Osteoblast (primary cell): ENCODE measurements at regions not wholly inside any gene's neighbourhood (a gene's known extent, or its start where the extent isn't known, plus 50 kb on each side); places are given as distances from the start of the nearest gene placed in this dataset.
"Not testable (repeated sequence)": the region's sequence is repeated elsewhere in the genome, so short reads cannot be mapped to it uniquely, and the experiment has no call there.

ENCODE experiments used
- DNase-seq: peaks from one replicate; pipeline ENCODE4 v3.0.0; 2011; ENCODE audit warnings: low spot score, mixed read lengths; ENCODE audit not compliant: insufficient read length; ENCODE audit errors: missing footprints
- H2AFZ ChIP-seq: 2 replicates; pipeline ENCODE4 v1.6.0; 2011; ENCODE audit warnings: mild to moderate bottlenecking, low read length
- H3K27ac ChIP-seq: 2 replicates; pipeline ENCODE4 v1.5.1; 2011; ENCODE audit warnings: mild to moderate bottlenecking, low read depth, low read length, moderate library complexity
- H3K27me3 ChIP-seq: 2 replicates; pipeline ENCODE4 v1.6.0; 2012; ENCODE audit warnings: mild to moderate bottlenecking, control low read depth, inconsistent platforms, low read length, moderate library complexity; ENCODE audit not compliant: insufficient read depth
- H3K36me3 ChIP-seq: 2 replicates; pipeline ENCODE4 v1.5.1; 2011; ENCODE audit warnings: mild to moderate bottlenecking, low read length, control low read depth, moderate library complexity; ENCODE audit not compliant: insufficient read depth
- H3K4me1 ChIP-seq: 2 replicates; pipeline ENCODE4 v1.5.1; 2011; ENCODE audit warnings: mild to moderate bottlenecking, low read length, control low read depth, moderate library complexity; ENCODE audit not compliant: insufficient read depth
- H3K4me2 ChIP-seq: 2 replicates; pipeline ENCODE4 v1.6.0; 2011; ENCODE audit warnings: mild to moderate bottlenecking, low read length; ENCODE audit not compliant: insufficient read depth
- H3K4me3 ChIP-seq: fragments of 200-600 bp; sonication (generic); 3 replicates; pipeline ENCODE4 v1.5.1; 2012; ENCODE audit warnings: mild to moderate bottlenecking, low read length, inconsistent platforms; ENCODE audit not compliant: insufficient read depth
- H3K79me2 ChIP-seq: 2 replicates; pipeline ENCODE4 v1.6.0; 2012; ENCODE audit warnings: mild to moderate bottlenecking, low read length, control low read depth, inconsistent platforms; ENCODE audit not compliant: insufficient read depth
- H3K9me3 ChIP-seq: 2 replicates; pipeline ENCODE4 v1.5.1; 2011; ENCODE audit warnings: low read depth, low read length, control low read depth
- H4K20me1 ChIP-seq: 2 replicates; pipeline ENCODE4 v1.6.0; 2012; ENCODE audit warnings: mild to moderate bottlenecking, low read length, control low read depth; ENCODE audit not compliant: insufficient read depth
- TF ChIP-seq, protein P1 (sequence below): IDR thresholded peaks from 2 replicates; pipeline ENCODE4 v1.5.1; 2011; ENCODE audit warnings: mild to moderate bottlenecking, low read depth, low read length, moderate library complexity; ENCODE audit errors: extremely low read depth

DNA sequence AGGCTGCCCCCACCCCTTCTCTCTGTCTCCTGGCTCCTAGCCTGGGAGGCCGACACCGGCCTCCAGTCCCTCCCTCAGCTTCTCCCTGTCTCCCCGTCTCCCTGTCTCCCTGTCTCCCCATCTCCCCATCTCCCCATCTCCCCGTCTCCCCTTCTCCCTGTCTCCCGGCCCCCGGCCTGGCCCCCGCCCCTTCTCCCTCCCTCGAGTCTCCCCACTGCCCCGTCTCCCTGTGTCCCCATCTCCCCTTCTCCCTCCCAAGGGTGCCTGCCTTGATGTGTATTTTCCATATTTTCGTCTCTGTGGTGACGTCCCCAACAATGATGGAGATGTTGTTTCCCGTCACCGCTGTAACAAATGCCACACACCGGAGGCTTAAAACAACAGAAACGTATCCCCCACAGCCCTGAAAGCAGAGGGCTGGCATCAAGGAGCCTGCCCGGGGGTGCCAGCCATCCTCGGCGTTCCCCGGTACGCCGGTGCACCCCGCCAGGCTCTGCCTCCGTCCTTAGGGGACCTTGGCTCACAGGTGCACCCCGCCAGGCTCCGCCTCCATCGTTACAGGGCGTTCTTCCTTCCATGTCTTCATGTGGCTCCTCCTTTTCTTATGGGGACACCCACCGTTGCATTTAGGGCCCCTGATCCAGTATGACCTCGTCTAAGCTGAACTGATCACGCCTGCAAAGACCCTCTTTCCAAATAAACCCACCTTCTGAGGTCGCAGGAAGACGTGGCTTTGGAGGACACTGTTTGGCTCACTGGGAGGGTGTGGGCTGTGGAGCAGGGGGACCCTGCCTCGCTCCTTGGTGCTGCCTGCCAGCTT lies 151.6 kb downstream of the NPIPB11 start:
- Histone ChIP-seq H2AFZ (no peak overlapping the region), H3K4me2 (no peak overlapping the region), H3K36me3 (no peaks in the 10 kb centered on the region), H3K4me1 (no peaks in the 10 kb centered on the region), H4K20me1 (no peaks in the 10 kb centered on the region), H3K4me3 (no peak overlapping the region), H3K9me3 (no peaks in the 10 kb centered on the region), H3K27ac (no peak overlapping the region), H3K27me3 (no peaks in the 10 kb centered on the region), H3K79me2 (no peaks in the 10 kb centered on the region)
- TF ChIP-seq, protein P1, sequence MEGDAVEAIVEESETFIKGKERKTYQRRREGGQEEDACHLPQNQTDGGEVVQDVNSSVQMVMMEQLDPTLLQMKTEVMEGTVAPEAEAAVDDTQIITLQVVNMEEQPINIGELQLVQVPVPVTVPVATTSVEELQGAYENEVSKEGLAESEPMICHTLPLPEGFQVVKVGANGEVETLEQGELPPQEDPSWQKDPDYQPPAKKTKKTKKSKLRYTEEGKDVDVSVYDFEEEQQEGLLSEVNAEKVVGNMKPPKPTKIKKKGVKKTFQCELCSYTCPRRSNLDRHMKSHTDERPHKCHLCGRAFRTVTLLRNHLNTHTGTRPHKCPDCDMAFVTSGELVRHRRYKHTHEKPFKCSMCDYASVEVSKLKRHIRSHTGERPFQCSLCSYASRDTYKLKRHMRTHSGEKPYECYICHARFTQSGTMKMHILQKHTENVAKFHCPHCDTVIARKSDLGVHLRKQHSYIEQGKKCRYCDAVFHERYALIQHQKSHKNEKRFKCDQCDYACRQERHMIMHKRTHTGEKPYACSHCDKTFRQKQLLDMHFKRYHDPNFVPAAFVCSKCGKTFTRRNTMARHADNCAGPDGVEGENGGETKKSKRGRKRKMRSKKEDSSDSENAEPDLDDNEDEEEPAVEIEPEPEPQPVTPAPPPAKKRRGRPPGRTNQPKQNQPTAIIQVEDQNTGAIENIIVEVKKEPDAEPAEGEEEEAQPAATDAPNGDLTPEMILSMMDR, result no peak
- DNase-seq, result no peak

DNA sequence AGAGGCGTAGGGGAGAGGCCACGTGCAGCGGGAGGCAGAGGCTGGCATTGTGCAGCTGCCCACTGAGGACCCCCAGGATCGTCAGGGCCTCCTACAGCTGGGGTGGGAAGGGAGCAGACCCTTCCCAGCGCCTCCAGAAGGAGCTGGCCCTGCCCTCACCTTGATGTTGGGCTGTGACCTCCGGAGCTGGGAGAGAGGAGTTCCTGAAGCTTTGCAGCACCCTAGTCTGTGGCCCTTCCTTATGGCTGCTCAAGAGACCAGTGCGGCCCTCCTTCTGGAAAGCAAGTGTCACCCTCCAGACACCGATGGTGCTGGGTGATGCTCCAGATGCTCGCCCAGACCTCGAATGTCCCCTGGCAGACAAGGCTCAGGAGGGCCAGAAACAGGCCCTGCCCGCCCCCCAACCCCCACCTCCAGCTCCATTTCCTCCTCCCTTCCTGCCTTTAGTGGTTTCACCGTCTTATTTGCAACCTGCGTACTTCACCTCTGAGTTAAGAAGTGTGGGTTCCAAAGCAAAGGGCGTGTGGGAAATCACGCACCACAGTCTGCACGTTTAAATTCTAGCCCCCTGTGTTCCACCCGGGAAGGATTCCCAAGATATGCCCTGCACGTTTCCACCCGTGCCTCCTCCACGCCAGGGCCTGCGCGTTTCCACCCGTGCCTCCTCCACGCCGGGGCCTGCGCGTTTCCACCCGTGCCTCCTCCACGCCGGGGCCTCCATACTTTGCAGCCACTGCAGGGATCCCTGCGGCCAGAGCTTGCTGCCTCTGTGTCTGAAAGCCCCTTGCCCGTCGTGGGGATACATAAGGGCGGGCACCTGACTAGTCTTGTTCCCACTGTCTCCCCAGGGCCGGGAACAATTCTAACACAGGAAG lies 152.6 kb downstream of the NPIPB11 start:
- H4K20me1 ChIP-seq, H2AFZ ChIP-seq, H3K4me2 ChIP-seq, H3K4me3 ChIP-seq, H3K27me3 ChIP-seq, H3K79me2 ChIP-seq, DNase-seq, H3K36me3 ChIP-seq, H3K4me1 ChIP-seq, H3K27ac ChIP-seq, H3K9me3 ChIP-seq: not testable (repeated sequence)

DNA sequence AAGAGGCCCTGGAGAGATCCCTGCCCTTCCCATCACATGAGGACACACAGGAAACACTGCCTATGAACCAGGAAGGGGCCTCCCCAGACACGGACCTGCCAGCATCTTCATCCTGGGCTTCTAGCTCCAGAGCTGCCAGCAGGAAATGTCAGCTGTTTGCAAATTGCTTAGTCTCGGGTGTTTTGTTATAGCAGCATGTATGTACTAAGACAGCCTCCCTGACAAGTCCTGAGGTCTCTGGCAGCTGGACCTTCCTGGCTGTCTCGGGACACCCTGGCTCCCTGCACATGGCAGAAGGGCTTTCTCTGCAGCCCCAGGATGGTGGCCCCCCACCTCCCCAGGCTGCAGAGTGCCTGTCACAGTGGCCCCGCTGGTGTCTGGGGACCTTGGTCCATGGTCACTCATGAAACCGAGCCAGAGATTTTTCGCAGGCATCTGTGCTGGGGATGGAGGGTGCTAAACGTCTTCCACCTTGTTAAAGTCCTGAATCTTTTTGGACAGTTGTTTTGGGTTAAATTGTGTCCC lies 153.4 kb downstream of the NPIPB11 start:
- not testable (repeated sequence) for H4K20me1 ChIP-seq, H3K27ac ChIP-seq, H3K4me1 ChIP-seq, H2AFZ ChIP-seq, H3K79me2 ChIP-seq, H3K4me2 ChIP-seq, H3K27me3 ChIP-seq, H3K36me3 ChIP-seq, H3K9me3 ChIP-seq, H3K4me3 ChIP-seq, DNase-seq

DNA sequence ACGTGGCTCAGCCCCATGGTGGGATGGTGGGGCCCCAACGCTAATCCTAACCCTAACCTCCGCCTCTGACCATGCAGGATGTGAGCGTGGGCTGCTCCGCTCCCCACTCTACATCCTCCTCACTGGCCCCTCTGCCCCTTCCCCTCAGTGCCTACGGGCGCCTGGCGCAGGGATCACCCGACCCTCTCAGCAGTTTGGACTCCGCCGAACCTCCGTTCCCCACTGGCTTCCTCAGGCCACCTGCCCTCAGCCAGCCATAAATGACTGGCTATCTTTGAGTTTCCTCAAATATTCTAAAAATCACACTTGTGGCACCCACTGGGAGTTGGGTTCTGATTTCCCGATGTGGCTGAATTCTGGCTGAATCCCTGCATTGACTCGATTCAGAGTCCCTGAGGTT lies 154.2 kb downstream of the NPIPB11 start:
- not testable (repeated sequence) for H3K9me3 ChIP-seq

DNA sequence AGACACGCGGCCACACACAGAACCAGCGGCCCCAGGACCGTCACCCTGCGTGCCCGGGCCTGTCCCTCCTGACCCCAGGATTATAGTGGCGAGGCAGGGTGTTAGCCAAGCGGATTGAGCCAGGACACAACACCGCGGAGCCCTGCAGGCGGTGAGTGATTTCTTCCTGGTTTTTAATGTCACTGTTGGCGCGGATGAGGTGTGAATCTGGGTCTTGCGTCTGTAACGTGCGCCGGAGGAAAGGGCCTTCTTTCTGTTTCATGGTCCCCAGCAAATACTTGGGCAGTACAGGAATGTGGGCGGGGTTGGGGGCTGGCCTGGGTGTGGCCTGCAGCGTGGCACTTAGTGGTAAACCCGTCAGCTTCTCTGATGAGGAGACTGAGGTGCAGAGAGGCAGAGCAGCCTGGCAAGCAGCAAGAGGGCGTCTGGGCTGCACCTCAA lies 154.9 kb downstream of the NPIPB11 start:
- not testable (repeated sequence) for H3K4me2 ChIP-seq, H3K36me3 ChIP-seq, DNase-seq, H3K4me3 ChIP-seq, H3K79me2 ChIP-seq, H2AFZ ChIP-seq, H3K27ac ChIP-seq, H3K27me3 ChIP-seq, H3K4me1 ChIP-seq, H3K9me3 ChIP-seq, H4K20me1 ChIP-seq

More for the DNA sequence above, 154.2 kb downstream of the NPIPB11 start:
- H3K4me3 ChIP-seq, H4K20me1 ChIP-seq, H3K4me1 ChIP-seq, H3K27ac ChIP-seq, H3K4me2 ChIP-seq, H2AFZ ChIP-seq, DNase-seq, H3K36me3 ChIP-seq, H3K27me3 ChIP-seq, H3K79me2 ChIP-seq: not testable (repeated sequence)

DNA sequence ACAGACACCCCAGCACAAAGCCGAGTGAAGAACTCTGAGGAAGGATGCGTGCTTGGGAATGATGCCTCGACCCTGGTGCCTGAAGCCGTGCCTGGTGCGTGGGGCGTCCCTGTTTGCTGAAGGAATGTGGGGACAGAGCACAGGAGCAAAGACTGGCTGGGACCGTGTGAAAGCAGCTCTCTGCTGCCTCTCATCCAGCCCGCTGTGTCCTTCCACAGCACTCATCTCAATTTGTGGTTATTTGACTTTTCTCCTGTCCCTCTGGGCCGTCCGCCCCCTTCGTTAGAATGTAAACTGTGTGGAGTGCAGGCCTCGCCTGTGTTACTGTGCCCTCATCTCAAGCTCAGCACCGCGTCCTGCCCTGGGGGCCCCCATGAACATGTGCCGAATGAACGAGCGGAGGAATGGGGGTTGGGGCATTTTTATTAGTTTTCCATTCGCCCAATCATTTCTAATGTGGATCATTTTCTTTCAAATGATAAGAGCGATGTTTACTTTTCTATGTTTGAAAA lies 155.5 kb downstream of the NPIPB11 start:
- DNase-seq, H3K27me3 ChIP-seq, H2AFZ ChIP-seq, H3K4me2 ChIP-seq, H3K27ac ChIP-seq, H3K79me2 ChIP-seq, H3K4me1 ChIP-seq, H4K20me1 ChIP-seq, H3K4me3 ChIP-seq, H3K9me3 ChIP-seq, H3K36me3 ChIP-seq: not testable (repeated sequence)

DNA sequence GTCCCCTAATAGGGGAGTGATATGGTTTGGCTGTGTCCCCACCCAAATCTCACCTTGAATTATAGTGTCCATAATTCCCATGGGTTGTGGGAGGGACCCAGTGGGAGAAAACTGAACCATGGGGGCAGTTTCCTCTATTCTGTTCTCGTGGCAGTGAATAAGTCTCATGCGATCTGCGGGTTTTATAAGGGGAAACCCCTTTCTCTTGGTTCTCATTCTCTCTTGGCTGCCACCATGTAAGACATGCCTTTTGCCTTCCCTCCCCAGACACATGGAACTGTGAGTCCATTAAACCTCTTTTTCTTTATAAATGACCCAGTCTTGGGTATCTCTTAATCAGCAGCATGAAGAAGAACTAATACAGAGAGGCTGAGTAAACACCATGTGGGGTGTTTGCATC lies 156.0 kb downstream of the NPIPB11 start:
- not testable (repeated sequence) for H3K4me2 ChIP-seq, H3K4me3 ChIP-seq, H2AFZ ChIP-seq, H3K27me3 ChIP-seq, H3K27ac ChIP-seq, H3K36me3 ChIP-seq, H3K79me2 ChIP-seq, DNase-seq, H3K4me1 ChIP-seq, H3K9me3 ChIP-seq, H4K20me1 ChIP-seq

DNA sequence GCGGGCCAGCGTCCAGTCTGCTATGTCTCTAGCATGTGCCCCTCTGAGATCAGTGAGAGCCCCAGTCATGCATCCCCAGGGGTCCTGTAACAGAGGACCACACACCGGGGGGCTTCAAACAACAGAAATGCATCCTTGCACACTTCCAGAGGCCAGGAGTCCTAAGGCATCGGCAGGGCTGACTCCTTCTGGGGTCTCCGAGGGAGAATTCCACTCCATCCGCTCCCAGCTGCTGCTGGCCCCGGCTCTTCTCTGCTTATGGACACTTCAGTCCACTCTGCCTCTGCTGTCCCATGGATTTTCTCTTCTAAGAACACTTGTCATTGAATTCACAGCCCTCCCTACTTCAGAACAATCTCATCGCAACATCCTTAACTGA lies 157.6 kb downstream of the NPIPB11 start:
- H2AFZ ChIP-seq, H3K4me3 ChIP-seq, DNase-seq, H3K4me2 ChIP-seq, H3K4me1 ChIP-seq, H3K9me3 ChIP-seq, H3K79me2 ChIP-seq, H3K27me3 ChIP-seq, H4K20me1 ChIP-seq, H3K27ac ChIP-seq, H3K36me3 ChIP-seq: not testable (repeated sequence)
